ENCODE measurements at regions not wholly inside any gene's neighbourhood (a gene's known extent, or its start where the extent isn't known, plus 50 kb on each side); places are given as distances from the start of the nearest gene placed in this dataset.

DNA sequence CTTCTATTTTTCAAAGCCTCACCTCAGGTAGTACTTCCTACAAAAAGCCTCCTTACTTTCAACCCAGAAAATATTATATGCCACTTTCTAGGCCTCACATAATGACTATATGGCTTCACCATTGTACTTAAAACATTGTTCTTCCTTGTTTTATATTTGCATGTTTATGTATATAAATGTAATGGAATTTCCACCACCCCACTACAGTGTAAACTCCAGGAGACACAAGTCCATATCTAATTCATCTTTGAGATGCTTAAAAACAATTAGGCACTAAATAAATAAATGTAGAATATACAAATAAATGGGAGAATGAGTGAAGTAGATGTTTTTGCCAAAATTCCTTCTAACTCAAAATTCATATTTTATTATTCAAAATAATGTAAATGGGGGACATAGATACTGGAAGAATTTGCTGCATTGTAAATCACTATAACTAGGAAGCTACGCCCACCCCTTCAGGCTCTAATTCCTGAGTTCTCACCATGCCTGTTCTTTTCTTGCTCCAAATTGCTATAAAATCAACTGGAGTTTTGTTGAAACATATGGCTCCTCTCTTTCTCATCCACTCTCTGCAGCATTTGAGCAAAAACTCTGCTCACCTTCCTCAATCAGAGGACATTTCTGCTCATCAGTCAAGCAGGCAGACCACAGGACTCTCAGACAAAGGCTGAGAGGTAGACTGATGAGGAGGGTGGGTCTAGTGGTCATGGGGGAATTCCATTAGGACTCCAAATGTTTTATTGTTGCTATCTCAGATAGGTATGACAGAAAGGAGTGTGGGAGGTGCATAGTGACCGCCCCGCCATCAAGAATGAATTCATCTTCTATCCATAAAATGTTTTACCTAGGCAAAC, 243.0 kb downstream of the HNMT start:
- H3K79me1 ChIP-seq (replicated peaks; ENCODE audit: low read length, poor library complexity, severe bottlenecking) = no peaks in the 10 kb centered on the region

DNA sequence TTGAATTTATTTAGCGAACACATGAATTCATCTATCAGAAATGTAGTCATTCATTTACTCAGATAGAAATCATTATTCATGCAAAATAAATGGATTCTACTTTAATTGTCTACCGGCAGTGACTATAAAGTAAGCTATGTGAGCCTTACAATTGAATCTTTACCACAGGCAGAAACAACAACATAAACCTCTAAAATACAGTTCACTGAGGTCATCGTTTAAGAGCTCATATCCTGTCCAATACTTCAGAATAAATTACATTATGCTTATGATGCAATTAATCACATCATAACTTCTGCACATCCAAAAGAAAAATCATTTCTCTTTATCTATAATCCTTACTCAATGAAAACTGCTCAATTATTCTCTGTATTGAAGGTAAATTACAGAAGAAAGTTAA, 244.7 kb downstream of the HNMT start:
- Histone ChIP-seq H2BK12ac (ENCODE audit: low read length in 2 of 2) (no peak overlapping the region), H4K8ac (ENCODE audit: low read length) (no peak overlapping the region), H2BK5ac (ENCODE audit: low read depth, low read length, poor library complexity, severe bottlenecking) (no peak overlapping the region), H3K4ac (ENCODE audit: low read depth in 1 of 2, low read length in 2 of 2) (no peak overlapping the region), H3K9me3 (ENCODE audit: control insufficient read depth, low read length) (no peaks in the 10 kb centered on the region), H3K27ac (ENCODE audit: low read length, poor library complexity, severe bottlenecking) (no peak overlapping the region), H2BK120ac (ENCODE audit: low read depth, low read length) (no peak overlapping the region), H3K18ac (ENCODE audit: low read depth in 1 of 2, low read length in 2 of 2) (no peak overlapping the region), H3K79me1 (replicated peaks; ENCODE audit: low read length, poor library complexity, severe bottlenecking) (no peaks in the 10 kb centered on the region), H2BK15ac (ENCODE audit: low read depth, poor library complexity, severe bottlenecking) (no peak overlapping the region), H3K23ac (ENCODE audit: low read length in 2 of 2) (no peak overlapping the region), H3K27me3 (ENCODE audit: control insufficient read depth in 1 of 2, insufficient read depth in 1 of 2, low read length in 2 of 2) (no peaks in the 10 kb centered on the region), H3K4me1 (ENCODE audit: control insufficient read depth, insufficient read depth, low read depth, low read length) (no peaks in the 10 kb centered on the region), H4K91ac (ENCODE audit: low read length) (no peak overlapping the region), H3K36me3 (ENCODE audit: control insufficient read depth in 1 of 2, insufficient read depth in 2 of 2, low read depth in 1 of 2, low read length in 2 of 2) (no peaks in the 10 kb centered on the region), H3K9ac (ENCODE audit: low read length) (no peak overlapping the region), H2AFZ (ENCODE audit: low read depth, low read length) (no peak overlapping the region), H2AK5ac (ENCODE audit: low read length, severe bottlenecking) (no peak overlapping the region), H3K14ac (ENCODE audit: low read length in 2 of 2) (no peak overlapping the region), H3K4me2 (ENCODE audit: low read length, poor library complexity, severe bottlenecking) (no peak overlapping the region), H3K4me3 (ENCODE audit: insufficient read depth in 1 of 2, low read depth in 1 of 2, low read length in 2 of 2) (no peak overlapping the region)
- WGBS = 67% methylated on average over 3 of the region's 3 CpGs
- no peak for DNase-seq

More for the DNA sequence above, 243.0 kb downstream of the HNMT start:
- Histone ChIP-seq H3K4me1 (ENCODE audit: control insufficient read depth, insufficient read depth, low read depth, low read length) (no peaks in the 10 kb centered on the region), H3K14ac (ENCODE audit: low read length in 2 of 2) (no peak overlapping the region), H2BK15ac (ENCODE audit: low read depth, poor library complexity, severe bottlenecking) (no peak overlapping the region), H2BK5ac (ENCODE audit: low read depth, low read length, poor library complexity, severe bottlenecking) (no peak overlapping the region), H3K27me3 (ENCODE audit: control insufficient read depth in 1 of 2, insufficient read depth in 1 of 2, low read length in 2 of 2) (no peaks in the 10 kb centered on the region), H2BK12ac (ENCODE audit: low read length in 2 of 2) (no peak overlapping the region), H3K23ac (ENCODE audit: low read length in 2 of 2) (no peak overlapping the region), H3K18ac (ENCODE audit: low read depth in 1 of 2, low read length in 2 of 2) (no peak overlapping the region), H4K91ac (ENCODE audit: low read length) (no peak overlapping the region), H3K9ac (ENCODE audit: low read length) (no peak overlapping the region), H3K27ac (ENCODE audit: low read length, poor library complexity, severe bottlenecking) (no peak overlapping the region), H3K9me3 (ENCODE audit: control insufficient read depth, low read length) (no peaks in the 10 kb centered on the region), H3K4me3 (ENCODE audit: insufficient read depth in 1 of 2, low read depth in 1 of 2, low read length in 2 of 2) (no peak overlapping the region), H2AFZ (ENCODE audit: low read depth, low read length) (no peak overlapping the region), H3K36me3 (ENCODE audit: control insufficient read depth in 1 of 2, insufficient read depth in 2 of 2, low read depth in 1 of 2, low read length in 2 of 2) (no peaks in the 10 kb centered on the region), H2AK5ac (ENCODE audit: low read length, severe bottlenecking) (no peak overlapping the region), H4K8ac (ENCODE audit: low read length) (no peak overlapping the region), H2BK120ac (ENCODE audit: low read depth, low read length) (no peak overlapping the region), H3K4me2 (ENCODE audit: low read length, poor library complexity, severe bottlenecking) (no peak overlapping the region), H3K4ac (ENCODE audit: low read depth in 1 of 2, low read length in 2 of 2) (no peak overlapping the region)
- no peak for DNase-seq
- WGBS = 89% methylated on average over 3 of the region's 3 CpGs

- Histone ChIP-seq H3K4me2 (ENCODE audit: low read length, poor library complexity, severe bottlenecking) (no peak overlapping the region), H3K36me3 (ENCODE audit: control insufficient read depth in 1 of 2, insufficient read depth in 2 of 2, low read depth in 1 of 2, low read length in 2 of 2) (no peaks in the 10 kb centered on the region), H2AFZ (ENCODE audit: low read depth, low read length) (no peak overlapping the region), H4K8ac (ENCODE audit: low read length) (no peak overlapping the region), H3K4me1 (ENCODE audit: control insufficient read depth, insufficient read depth, low read depth, low read length) (no peaks in the 10 kb centered on the region), H3K27me3 (ENCODE audit: control insufficient read depth in 1 of 2, insufficient read depth in 1 of 2, low read length in 2 of 2) (no peaks in the 10 kb centered on the region), H2BK5ac (ENCODE audit: low read depth, low read length, poor library complexity, severe bottlenecking) (no peak overlapping the region), H2BK15ac (ENCODE audit: low read depth, poor library complexity, severe bottlenecking) (no peak overlapping the region), H2BK12ac (ENCODE audit: low read length in 2 of 2) (no peak overlapping the region), H3K14ac (ENCODE audit: low read length in 2 of 2) (no peak overlapping the region), H3K9ac (ENCODE audit: low read length) (no peak overlapping the region), H2BK120ac (ENCODE audit: low read depth, low read length) (no peak overlapping the region), H3K18ac (ENCODE audit: low read depth in 1 of 2, low read length in 2 of 2) (no peak overlapping the region), H2AK5ac (ENCODE audit: low read length, severe bottlenecking) (no peak overlapping the region), H3K27ac (ENCODE audit: low read length, poor library complexity, severe bottlenecking) (no peak overlapping the region), H3K23ac (ENCODE audit: low read length in 2 of 2) (no peak overlapping the region), H3K79me1 (replicated peaks; ENCODE audit: low read length, poor library complexity, severe bottlenecking) (no peaks in the 10 kb centered on the region), H3K4ac (ENCODE audit: low read depth in 1 of 2, low read length in 2 of 2) (no peak overlapping the region), H4K91ac (ENCODE audit: low read length) (no peak overlapping the region), H3K4me3 (ENCODE audit: insufficient read depth in 1 of 2, low read depth in 1 of 2, low read length in 2 of 2) (no peak overlapping the region), H3K9me3 (ENCODE audit: control insufficient read depth, low read length) (no peaks in the 10 kb centered on the region)
- DNase-seq = no peak
- 83% methylated on average over 2 of the region's 2 CpGs for WGBS
These were observed 246.2 kb downstream of the HNMT start for GRCh38 chr2:138210487-138210886.

- no peak overlapping the region for H3K4me3 ChIP-seq (ENCODE audit: insufficient read depth in 1 of 2, low read depth in 1 of 2, low read length in 2 of 2)
- H3K4me1 ChIP-seq (ENCODE audit: control insufficient read depth, insufficient read depth, low read depth, low read length) = no peaks in the 10 kb centered on the region
- H4K91ac ChIP-seq (ENCODE audit: low read length) = no peak overlapping the region
- no peak overlapping the region for H3K18ac ChIP-seq (ENCODE audit: low read depth in 1 of 2, low read length in 2 of 2)
- no peak overlapping the region for H3K9ac ChIP-seq (ENCODE audit: low read length)
- H3K4me2 ChIP-seq (ENCODE audit: low read length, poor library complexity, severe bottlenecking) = no peak overlapping the region
- no peak overlapping the region for H4K8ac ChIP-seq (ENCODE audit: low read length)
- no peak for DNase-seq
- no peaks in the 10 kb centered on the region for H3K9me3 ChIP-seq (ENCODE audit: control insufficient read depth, low read length)
- no peak overlapping the region for H3K4ac ChIP-seq (ENCODE audit: low read depth in 1 of 2, low read length in 2 of 2)
- no peak overlapping the region for H3K27ac ChIP-seq (ENCODE audit: low read length, poor library complexity, severe bottlenecking)
- no peaks in the 10 kb centered on the region for H3K36me3 ChIP-seq (ENCODE audit: control insufficient read depth in 1 of 2, insufficient read depth in 2 of 2, low read depth in 1 of 2, low read length in 2 of 2)
- no peak overlapping the region for H2AK5ac ChIP-seq (ENCODE audit: low read length, severe bottlenecking)
- no peak overlapping the region for H2BK12ac ChIP-seq (ENCODE audit: low read length in 2 of 2)
- 78% methylated on average over 2 of the region's 2 CpGs for WGBS
- H2BK15ac ChIP-seq (ENCODE audit: low read depth, poor library complexity, severe bottlenecking) = no peak overlapping the region
- no peaks in the 10 kb centered on the region for H3K27me3 ChIP-seq (ENCODE audit: control insufficient read depth in 1 of 2, insufficient read depth in 1 of 2, low read length in 2 of 2)
- no peak overlapping the region for H2AFZ ChIP-seq (ENCODE audit: low read depth, low read length)
- H2BK5ac ChIP-seq (ENCODE audit: low read depth, low read length, poor library complexity, severe bottlenecking) = no peak overlapping the region
- no peaks in the 10 kb centered on the region for H3K79me1 ChIP-seq (replicated peaks; ENCODE audit: low read length, poor library complexity, severe bottlenecking)
- H3K23ac ChIP-seq (ENCODE audit: low read length in 2 of 2) = no peak overlapping the region
- no peak overlapping the region for H2BK120ac ChIP-seq (ENCODE audit: low read depth, low read length)
- no peak overlapping the region for H3K14ac ChIP-seq (ENCODE audit: low read length in 2 of 2)
These were observed 248.2 kb downstream of the HNMT start for GRCh38 chr2:138212434-138212833.

Data from mesenchymal stem cell (in vitro differentiated cells and primary cell).